Hepatic stellate cell (primary cell): ENCODE measurements at regions not wholly inside any gene's neighbourhood (a gene's known extent, or its start where the extent isn't known, plus 50 kb on each side); places are given as distances from the start of the nearest gene placed in this dataset.
A peak's percentile ranks its signal among the peaks of the same experiment; 100 is the strongest.

ENCODE experiments used
- DNase-seq: peaks from one replicate; pipeline ENCODE4 v3.0.0; 2011; ENCODE audit warnings: low spot score

- DNase-seq = no peak
These were observed 322.1 kb upstream of the ATP2B1 start for GRCh38 chr12:90030726-90031125.

- DNase-seq = no peak
These were observed 320.7 kb upstream of the ATP2B1 start for GRCh38 chr12:90029317-90029716.

- no peak for DNase-seq
These were observed 320.0 kb upstream of the ATP2B1 start for GRCh38 chr12:90028635-90029051.

- no peak for DNase-seq
These were observed 319.4 kb upstream of the ATP2B1 start for GRCh38 chr12:90027889-90028634.

- DNase-seq = no peak
These were observed 318.4 kb upstream of the ATP2B1 start for GRCh38 chr12:90027041-90027440.

- DNase-seq = no peak
These were observed 317.9 kb upstream of the ATP2B1 start for GRCh38 chr12:90026516-90026915.

GRCh38 chr12:90024262-90024661 lies 315.6 kb upstream of the ATP2B1 start:
- peak; percentile 55 for DNase-seq

GRCh38 chr12:90023207-90023900 lies 314.7 kb upstream of the ATP2B1 start:
- DNase-seq = no peak

GRCh38 chr12:90021795-90022440 lies 313.3 kb upstream of the ATP2B1 start:
- DNase-seq = no peak

- DNase-seq = no peak
These were observed 312.2 kb upstream of the ATP2B1 start for GRCh38 chr12:90020881-90021280.

GRCh38 chr12:90020436-90020835 lies 311.8 kb upstream of the ATP2B1 start:
- DNase-seq = no peak

GRCh38 chr12:90020014-90020413 lies 311.4 kb upstream of the ATP2B1 start:
- no peak for DNase-seq

GRCh38 chr12:90017316-90017715 lies 308.7 kb upstream of the ATP2B1 start:
- no peak for DNase-seq

- DNase-seq = no peak
These were observed 306.6 kb upstream of the ATP2B1 start for GRCh38 chr12:90015228-90015627.

- DNase-seq = no peak
These were observed 304.8 kb upstream of the ATP2B1 start for GRCh38 chr12:90013409-90013808.

- no peak for DNase-seq
These were observed 301.5 kb upstream of the ATP2B1 start for GRCh38 chr12:90010089-90010488.

- DNase-seq = no peak
These were observed 299.6 kb upstream of the ATP2B1 start for GRCh38 chr12:90008277-90008676.

GRCh38 chr12:90004319-90005074 lies 295.9 kb upstream of the ATP2B1 start:
- no peak for DNase-seq

GRCh38 chr12:90003688-90004087 lies 295.1 kb upstream of the ATP2B1 start:
- no peak for DNase-seq

GRCh38 chr12:90000721-90001120 lies 292.1 kb upstream of the ATP2B1 start:
- DNase-seq = no peak

GRCh38 chr12:89999699-90000505 lies 291.3 kb upstream of the ATP2B1 start:
- no peak for DNase-seq

- DNase-seq = no peak
These were observed 287.2 kb upstream of the ATP2B1 start for GRCh38 chr12:89995870-89996269.
